ENCODE measurements at regions not wholly inside any gene's neighbourhood (a gene's known extent, or its start where the extent isn't known, plus 50 kb on each side); places are given as distances from the start of the nearest gene placed in this dataset.

DNA sequence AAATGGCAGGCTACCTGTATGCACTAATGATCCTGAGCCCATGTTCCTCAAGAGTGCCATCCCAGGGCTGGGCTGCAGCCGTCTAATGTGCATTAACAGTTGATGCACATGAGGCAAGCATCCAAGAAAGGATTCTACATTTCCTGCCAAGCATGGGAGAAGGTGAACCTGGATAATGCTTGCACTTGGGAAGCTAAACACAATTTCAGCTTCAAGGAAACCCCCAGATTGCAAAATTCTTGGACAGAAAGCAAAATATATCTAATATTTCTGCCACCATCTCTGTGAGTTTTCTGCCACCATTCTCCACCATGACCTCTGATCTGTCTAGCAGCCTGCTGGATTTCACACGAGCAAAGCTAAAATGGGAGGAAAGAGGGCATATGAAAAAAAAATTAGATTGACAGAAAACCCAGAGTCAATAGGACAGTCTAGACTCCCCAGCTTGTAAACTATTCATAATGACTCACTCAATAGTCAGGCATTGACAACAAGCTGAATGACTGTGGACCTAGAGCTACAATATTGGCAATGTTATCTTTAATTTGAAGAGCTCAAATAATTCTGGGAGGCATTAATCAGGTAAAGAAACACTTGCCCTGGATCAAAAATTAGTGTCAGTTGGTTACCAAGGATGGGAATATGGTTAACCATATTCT is 91.9 kb upstream of the BCL2L14 start:
- Mint-ChIP-seq H3K4me3 (ENCODE audit: unreplicated experiment) (no peak overlapping the region), H3K27me3 (ENCODE audit: unreplicated experiment) (peaks cover 2% of the 10 kb centered on the region), H3K9me3 (ENCODE audit: unreplicated experiment) (no peaks in the 10 kb centered on the region), H3K4me1 (ENCODE audit: low read depth, unreplicated experiment) (no peaks in the 10 kb centered on the region), H3K27ac (ENCODE audit: unreplicated experiment) (no peak overlapping the region), H3K36me3 (ENCODE audit: unreplicated experiment) (no peaks in the 10 kb centered on the region)
- TF ChIP-seq CTCF (IDR thresholded peaks at IDR 0.05; ENCODE audit: partially characterized antibody, unreplicated experiment) = no peak
- DNase-seq = no peak

- no peaks in the 10 kb centered on the region for H3K4me1 Mint-ChIP-seq (ENCODE audit: low read depth, unreplicated experiment)
- no peak overlapping the region for H3K27ac Mint-ChIP-seq (ENCODE audit: unreplicated experiment)
- H3K4me3 Mint-ChIP-seq (ENCODE audit: unreplicated experiment) = no peak overlapping the region
- no peaks in the 10 kb centered on the region for H3K36me3 Mint-ChIP-seq (ENCODE audit: unreplicated experiment)
- no peaks in the 10 kb centered on the region for H3K9me3 Mint-ChIP-seq (ENCODE audit: unreplicated experiment)
- no peak for TF ChIP-seq CTCF (IDR thresholded peaks at IDR 0.05; ENCODE audit: partially characterized antibody, unreplicated experiment)
- DNase-seq = no peak
- H3K27me3 Mint-ChIP-seq (ENCODE audit: unreplicated experiment) = peaks cover 2% of the 10 kb centered on the region
These were observed 90.6 kb upstream of the BCL2L14 start for GRCh38 chr12:11980115-11980514.

- peaks cover 2% of the 10 kb centered on the region for H3K27me3 Mint-ChIP-seq (ENCODE audit: unreplicated experiment)
- no peak for TF ChIP-seq CTCF (IDR thresholded peaks at IDR 0.05; ENCODE audit: partially characterized antibody, unreplicated experiment)
- H3K36me3 Mint-ChIP-seq (ENCODE audit: unreplicated experiment) = no peaks in the 10 kb centered on the region
- H3K9me3 Mint-ChIP-seq (ENCODE audit: unreplicated experiment) = no peaks in the 10 kb centered on the region
- H3K27ac Mint-ChIP-seq (ENCODE audit: unreplicated experiment) = no peak overlapping the region
- H3K4me3 Mint-ChIP-seq (ENCODE audit: unreplicated experiment) = no peak overlapping the region
- no peak for DNase-seq
- no peaks in the 10 kb centered on the region for H3K4me1 Mint-ChIP-seq (ENCODE audit: low read depth, unreplicated experiment)
These were observed 89.5 kb upstream of the BCL2L14 start for GRCh38 chr12:11981121-11981733.

DNA sequence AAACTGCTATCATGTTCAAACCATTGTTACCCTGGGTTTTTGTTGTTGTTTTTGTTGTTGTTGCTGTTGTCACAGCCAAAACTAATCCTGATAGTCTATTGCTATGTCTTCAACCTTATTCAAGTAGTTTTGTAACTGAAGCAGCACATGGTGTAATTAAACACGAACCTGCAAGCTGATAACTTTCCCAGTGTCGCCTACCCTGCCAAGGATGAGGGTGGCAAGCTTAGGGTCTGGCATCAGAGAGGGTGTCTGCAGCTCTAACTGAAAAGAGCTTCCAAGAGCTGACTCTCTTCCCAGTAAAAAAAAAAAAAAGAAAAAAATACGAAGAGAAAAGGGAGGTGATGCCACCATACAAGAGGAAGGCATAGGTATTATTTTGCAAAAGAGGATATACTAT is 86.3 kb upstream of the BCL2L14 start:
- Mint-ChIP-seq H3K27me3 (ENCODE audit: unreplicated experiment) (peaks cover 2% of the 10 kb centered on the region), H3K4me1 (ENCODE audit: low read depth, unreplicated experiment) (no peaks in the 10 kb centered on the region), H3K9me3 (ENCODE audit: unreplicated experiment) (no peaks in the 10 kb centered on the region), H3K4me3 (ENCODE audit: unreplicated experiment) (no peak overlapping the region), H3K36me3 (ENCODE audit: unreplicated experiment) (no peaks in the 10 kb centered on the region), H3K27ac (ENCODE audit: unreplicated experiment) (no peak overlapping the region)
- TF ChIP-seq CTCF (IDR thresholded peaks at IDR 0.05; ENCODE audit: partially characterized antibody, unreplicated experiment) = no peak
- DNase-seq = no peak

DNA sequence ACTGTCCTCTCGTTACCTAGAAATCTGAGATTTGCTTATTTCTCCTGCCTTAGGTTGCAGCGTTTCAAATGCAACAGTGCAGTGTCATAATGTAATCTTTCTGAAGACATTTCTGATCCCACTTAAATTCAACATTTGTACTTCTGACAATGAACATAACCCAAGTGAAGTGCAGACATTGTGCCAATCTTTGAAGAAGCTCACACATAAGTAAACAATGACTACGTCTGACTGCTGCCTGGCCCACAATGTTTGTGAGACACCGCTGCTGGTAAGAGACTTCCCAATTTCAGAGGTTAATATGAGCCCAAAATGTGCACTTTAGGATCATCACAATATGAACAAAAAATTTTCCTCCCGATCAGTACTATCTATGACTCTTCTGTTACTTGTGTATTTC is 84.6 kb upstream of the BCL2L14 start:
- H3K27me3 Mint-ChIP-seq (ENCODE audit: unreplicated experiment) = peaks cover 2% of the 10 kb centered on the region
- H3K9me3 Mint-ChIP-seq (ENCODE audit: unreplicated experiment) = no peaks in the 10 kb centered on the region
- H3K27ac Mint-ChIP-seq (ENCODE audit: unreplicated experiment) = no peak overlapping the region
- no peaks in the 10 kb centered on the region for H3K36me3 Mint-ChIP-seq (ENCODE audit: unreplicated experiment)
- no peak for TF ChIP-seq CTCF (IDR thresholded peaks at IDR 0.05; ENCODE audit: partially characterized antibody, unreplicated experiment)
- DNase-seq = no peak
- no peaks in the 10 kb centered on the region for H3K4me1 Mint-ChIP-seq (ENCODE audit: low read depth, unreplicated experiment)
- no peak overlapping the region for H3K4me3 Mint-ChIP-seq (ENCODE audit: unreplicated experiment)

Data from glutamatergic neuron (in vitro differentiated cells).